OCI-LY1 (cell line): ENCODE measurements at regions not wholly inside any gene's neighbourhood (a gene's known extent, or its start where the extent isn't known, plus 50 kb on each side); places are given as distances from the start of the nearest gene placed in this dataset.

ENCODE experiments used
- H2AFZ ChIP-seq: fragments of 200-600 bp; sonication (generic), shearing (Covaris generic); 2 replicates; pipeline ENCODE4 v1.6.0; 2014; ENCODE audit warnings: antibody characterized with exemption, mild to moderate bottlenecking, low read length
- H3F3A ChIP-seq: fragments of 200-600 bp; sonication (generic), shearing (Covaris generic); 2 replicates; pipeline ENCODE4 v1.6.0; 2014; ENCODE audit warnings: mild to moderate bottlenecking, antibody characterized with exemption, low read length, moderate library complexity; ENCODE audit not compliant: insufficient read depth
- H3K27ac ChIP-seq: fragments of 200-600 bp; sonication (generic); 2 replicates; pipeline ENCODE4 v1.5.1; 2014; ENCODE audit warnings: low read length, mixed run types, mild to moderate bottlenecking, low read depth; ENCODE audit not compliant: poor library complexity, severe bottlenecking
- H3K27me3 ChIP-seq: fragments of 200-600 bp; sonication (generic); 2 replicates; pipeline ENCODE4 v1.6.0; 2014; ENCODE audit warnings: antibody characterized with exemption, mild to moderate bottlenecking, low read length, moderate library complexity; ENCODE audit not compliant: insufficient read depth
- H3K36me3 ChIP-seq: fragments of 200-600 bp; sonication (generic); 2 replicates; pipeline ENCODE4 v1.6.1; 2014; ENCODE audit warnings: mild to moderate bottlenecking, antibody characterized with exemption, low read length, moderate library complexity, mixed read lengths; ENCODE audit not compliant: insufficient read depth
- H3K4me1 ChIP-seq: fragments of 200-600 bp; sonication (generic); 2 replicates; pipeline ENCODE4 v1.5.1; 2014; ENCODE audit warnings: mild to moderate bottlenecking, low read length, moderate library complexity; ENCODE audit not compliant: insufficient read depth, severe bottlenecking
- H3K4me2 ChIP-seq: fragments of 200-600 bp; sonication (generic), shearing (Covaris generic); 2 replicates; pipeline ENCODE4 v1.6.1; 2014; ENCODE audit warnings: low read length
- H3K4me3 ChIP-seq: fragments of 200-600 bp; sonication (generic); 2 replicates; pipeline ENCODE4 v1.5.1; 2014; ENCODE audit warnings: low read length, low read depth, mild to moderate bottlenecking, mixed read lengths; ENCODE audit not compliant: poor library complexity, severe bottlenecking
- H3K79me2 ChIP-seq: fragments of 200-600 bp; shearing (Covaris generic); 2 replicates; pipeline ENCODE4 v1.6.1; 2016; ENCODE audit warnings: mixed run types, low read length, mixed read lengths; ENCODE audit not compliant: insufficient read depth
- H3K9ac ChIP-seq: fragments of 200-600 bp; sonication (generic), shearing (Covaris generic); 2 replicates; pipeline ENCODE4 v1.6.1; 2014; ENCODE audit warnings: mild to moderate bottlenecking, low read length, mixed read lengths
- H3K9me2 ChIP-seq: fragments of 200-600 bp; sonication (generic), shearing (Covaris generic); 2 replicates; pipeline ENCODE4 v1.6.1; 2014; ENCODE audit warnings: low read depth, mild to moderate bottlenecking, low read length, mixed read lengths
- H3K9me3 ChIP-seq: fragments of 200-600 bp; shearing (Covaris generic); 2 replicates; pipeline ENCODE4 v1.6.1; 2014; ENCODE audit warnings: low read length, mixed read lengths
- H4K20me1 ChIP-seq: fragments of 200-600 bp; sonication (generic), shearing (Covaris generic); 2 replicates; pipeline ENCODE4 v1.6.0; 2016; ENCODE audit warnings: mild to moderate bottlenecking, low read length; ENCODE audit not compliant: insufficient read depth
- CTCF ChIP-seq: fragments of 200-600 bp; sonication (generic), shearing (Covaris generic); IDR thresholded peaks from 2 replicates; pipeline ENCODE4 v1.5.1; 2017; ENCODE audit warnings: mild to moderate bottlenecking, antibody characterized with exemption, low read length, moderate library complexity, mixed read lengths
- EZH2 ChIP-seq: fragments of 200-600 bp; sonication (generic), shearing (Covaris generic); IDR thresholded peaks from 2 replicates; pipeline ENCODE4 v1.8.0; 2017; ENCODE audit warnings: borderline replicate concordance, mixed run types, mild to moderate bottlenecking, antibody characterized with exemption, low read length, moderate library complexity, mixed read lengths

GRCh38 chr17:65417406-65418221 lies 143.8 kb downstream of the AXIN2 start:
- H3K9me3 ChIP-seq: 0 out of 2 replicates have a peak, but pooled peaks cover 4% of the 10 kb centered on the region
- no peak overlapping the region for H2AFZ ChIP-seq
- no peaks in the 10 kb centered on the region for H3K36me3 ChIP-seq
- H3F3A ChIP-seq: no peaks in the 10 kb centered on the region
- H3K9me2 ChIP-seq: no peaks in the 10 kb centered on the region
- no peaks in the 10 kb centered on the region for H4K20me1 ChIP-seq
- no peak overlapping the region for H3K27ac ChIP-seq
- H3K4me2 ChIP-seq: no peak overlapping the region
- no peak overlapping the region for H3K9ac ChIP-seq
- no peak overlapping the region for H3K4me3 ChIP-seq
- TF ChIP-seq CTCF (no peak), EZH2 (no peak)
- no peaks in the 10 kb centered on the region; the same call in 1 of the 2 replicates for H3K27me3 ChIP-seq
- no peaks in the 10 kb centered on the region for H3K4me1 ChIP-seq
- no peaks in the 10 kb centered on the region for H3K79me2 ChIP-seq

GRCh38 chr17:65415991-65416390 lies 145.5 kb downstream of the AXIN2 start:
- H3K79me2 ChIP-seq: no peaks in the 10 kb centered on the region
- 0 out of 2 replicates have a peak, but pooled peaks cover 1% of the 10 kb centered on the region for H3K9me3 ChIP-seq
- H3K27me3 ChIP-seq: no peaks in the 10 kb centered on the region; the same call in 1 of the 2 replicates
- no peak overlapping the region for H3K4me2 ChIP-seq
- no peak overlapping the region for H3K4me3 ChIP-seq
- H3K4me1 ChIP-seq: no peaks in the 10 kb centered on the region
- no peaks in the 10 kb centered on the region for H3F3A ChIP-seq
- H3K9me2 ChIP-seq: no peaks in the 10 kb centered on the region
- no peak for TF ChIP-seq EZH2
- TF ChIP-seq CTCF: no peak
- H3K9ac ChIP-seq: no peak overlapping the region
- no peak overlapping the region for H3K27ac ChIP-seq
- H2AFZ ChIP-seq: no peak overlapping the region
- no peaks in the 10 kb centered on the region for H3K36me3 ChIP-seq
- no peaks in the 10 kb centered on the region for H4K20me1 ChIP-seq

GRCh38 chr17:65413390-65413789 lies 148.1 kb downstream of the AXIN2 start:
- H3K4me1 ChIP-seq: no peaks in the 10 kb centered on the region
- H4K20me1 ChIP-seq: no peaks in the 10 kb centered on the region
- H3K4me2 ChIP-seq: no peak overlapping the region
- H3K9me3 ChIP-seq: no peaks in the 10 kb centered on the region
- no peak overlapping the region for H3K9ac ChIP-seq
- H3K4me3 ChIP-seq: no peak overlapping the region
- no peaks in the 10 kb centered on the region for H3K36me3 ChIP-seq
- H3F3A ChIP-seq: no peaks in the 10 kb centered on the region
- H2AFZ ChIP-seq: no peak overlapping the region
- no peak overlapping the region for H3K27ac ChIP-seq
- H3K9me2 ChIP-seq: no peaks in the 10 kb centered on the region
- H3K79me2 ChIP-seq: no peaks in the 10 kb centered on the region
- no peak for TF ChIP-seq EZH2
- H3K27me3 ChIP-seq: no peaks in the 10 kb centered on the region; the same call in 1 of the 2 replicates
